Endodermal cell (in vitro differentiated cells): ENCODE measurements at regions not wholly inside any gene's neighbourhood (a gene's known extent, or its start where the extent isn't known, plus 50 kb on each side); places are given as distances from the start of the nearest gene placed in this dataset.

ENCODE experiments used
- DNase-seq: peaks from one replicate; pipeline ENCODE4 v3.0.0-alpha.2; 2017
- H3K27ac ChIP-seq: 2 replicates; pipeline ENCODE4 v1.5.1; 2013; ENCODE audit warnings: mild to moderate bottlenecking, low read depth, low read length, moderate library complexity
- H3K27me3 ChIP-seq: 2 replicates; pipeline ENCODE4 v1.6.1; 2013; ENCODE audit warnings: mild to moderate bottlenecking, low read length, moderate library complexity; ENCODE audit not compliant: insufficient read depth, control insufficient read depth, poor library complexity, severe bottlenecking
- H3K36me3 ChIP-seq: 2 replicates; pipeline ENCODE4 v1.7.0; 2013; ENCODE audit warnings: mild to moderate bottlenecking, low read length, moderate library complexity; ENCODE audit not compliant: control insufficient read depth, insufficient read depth
- H3K4me1 ChIP-seq: one replicate; pipeline ENCODE4 v1.7.0; 2013; ENCODE audit warnings: low read length; ENCODE audit not compliant: control insufficient read depth, insufficient read depth
- H3K4me3 ChIP-seq: 2 replicates; pipeline ENCODE4 v1.5.1; 2013; ENCODE audit warnings: mild to moderate bottlenecking, low read length, moderate library complexity
- H3K9ac ChIP-seq: 2 replicates; pipeline ENCODE4 v1.6.1; 2013; ENCODE audit warnings: mild to moderate bottlenecking, low read length, moderate library complexity; ENCODE audit not compliant: poor library complexity, severe bottlenecking; ENCODE audit errors: extremely low read depth
- H3K9me3 ChIP-seq: 2 replicates; pipeline ENCODE4 v1.6.1; 2013; ENCODE audit warnings: mild to moderate bottlenecking, low read length, moderate library complexity; ENCODE audit not compliant: control insufficient read depth
- H3K27ac Mint-ChIP-seq: 2 replicates; pipeline ENCODE4 v1.8.0; 2020; ENCODE audit warnings: mixed read lengths
- H3K27me3 Mint-ChIP-seq: 2 replicates; pipeline ENCODE4 v1.8.0; 2021; ENCODE audit warnings: mild to moderate bottlenecking, mixed read lengths; ENCODE audit not compliant: insufficient read depth
- H3K36me3 Mint-ChIP-seq: 2 replicates; pipeline ENCODE4 v1.8.0; 2020; ENCODE audit warnings: low read depth, mixed read lengths
- H3K4me1 Mint-ChIP-seq: 2 replicates; pipeline ENCODE4 v1.8.0; 2020; ENCODE audit warnings: mixed read lengths
- H3K4me3 Mint-ChIP-seq: 2 replicates; pipeline ENCODE4 v1.8.0; 2020; ENCODE audit warnings: mild to moderate bottlenecking, moderate library complexity, mixed read lengths
- H3K9me3 Mint-ChIP-seq: 2 replicates; pipeline ENCODE4 v1.8.0; 2020; ENCODE audit warnings: mild to moderate bottlenecking, mixed read lengths
- WGBS, 2 experiments: methylation state at CpG; one replicate each; pipeline versions ENCODE4 v1.1.5 to v1.1.7; 2013; ENCODE audit warnings: missing lambda C conversion rate in 2 of 2, mixed read lengths in 1 of 2; ENCODE audit not compliant: insufficient coverage in 1 of 2, insufficient read length in 1 of 2; 5-methylcytosine and 5-hydroxymethylcytosine counted together
- TF ChIP-seq, protein P1 (sequence below): fragments of 200-600 bp; sonication (generic); conservative IDR thresholded peaks from 2 replicates; pipeline ENCODE4 v1.5.0; 2021; ENCODE audit warnings: antibody characterized with exemption, mild to moderate bottlenecking

DNA sequence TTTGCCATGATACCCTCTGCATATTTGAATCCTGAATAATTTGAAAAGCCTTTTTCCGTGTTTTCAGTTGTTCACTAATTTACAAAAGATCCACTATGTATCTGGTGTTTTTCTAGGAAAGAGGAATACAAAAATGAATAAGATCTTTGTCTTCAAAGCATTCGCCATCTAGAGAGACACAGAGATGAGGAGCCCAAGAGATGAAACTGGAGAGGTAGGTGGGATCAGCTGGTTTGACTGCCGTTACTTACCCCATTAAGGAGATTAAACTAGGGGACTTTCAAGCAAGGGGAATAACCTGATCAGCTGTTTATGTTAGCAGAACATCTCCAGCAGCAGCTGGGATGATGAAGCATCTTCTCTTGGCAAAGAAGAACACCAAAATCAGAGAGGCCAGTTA lies 150.2 kb upstream of the SATB2 start:
- peaks cover 1% of the 10 kb centered on the region for H3K4me1 Mint-ChIP-seq
- no peaks in the 10 kb centered on the region for H3K9me3 Mint-ChIP-seq
- H3K36me3 ChIP-seq = no peaks in the 10 kb centered on the region
- peaks cover 19% of the 10 kb centered on the region for H3K27me3 Mint-ChIP-seq
- no peaks in the 10 kb centered on the region for H3K4me1 ChIP-seq
- no peak overlapping the region for H3K4me3 ChIP-seq
- no peaks in the 10 kb centered on the region for H3K9me3 ChIP-seq
- no peaks in the 10 kb centered on the region for H3K36me3 Mint-ChIP-seq
- peaks cover 15% of the 10 kb centered on the region for H3K27me3 ChIP-seq
- no peak overlapping the region for H3K27ac Mint-ChIP-seq
- no peak overlapping the region for H3K9ac ChIP-seq
- H3K4me3 Mint-ChIP-seq = no peak overlapping the region
- WGBS, 2 experiments = 91 to 100% methylated on average over 2 to 3 of the region's 3 CpGs
- no peak overlapping the region for H3K27ac ChIP-seq
- DNase-seq = no peak
- TF ChIP-seq, protein P1, sequence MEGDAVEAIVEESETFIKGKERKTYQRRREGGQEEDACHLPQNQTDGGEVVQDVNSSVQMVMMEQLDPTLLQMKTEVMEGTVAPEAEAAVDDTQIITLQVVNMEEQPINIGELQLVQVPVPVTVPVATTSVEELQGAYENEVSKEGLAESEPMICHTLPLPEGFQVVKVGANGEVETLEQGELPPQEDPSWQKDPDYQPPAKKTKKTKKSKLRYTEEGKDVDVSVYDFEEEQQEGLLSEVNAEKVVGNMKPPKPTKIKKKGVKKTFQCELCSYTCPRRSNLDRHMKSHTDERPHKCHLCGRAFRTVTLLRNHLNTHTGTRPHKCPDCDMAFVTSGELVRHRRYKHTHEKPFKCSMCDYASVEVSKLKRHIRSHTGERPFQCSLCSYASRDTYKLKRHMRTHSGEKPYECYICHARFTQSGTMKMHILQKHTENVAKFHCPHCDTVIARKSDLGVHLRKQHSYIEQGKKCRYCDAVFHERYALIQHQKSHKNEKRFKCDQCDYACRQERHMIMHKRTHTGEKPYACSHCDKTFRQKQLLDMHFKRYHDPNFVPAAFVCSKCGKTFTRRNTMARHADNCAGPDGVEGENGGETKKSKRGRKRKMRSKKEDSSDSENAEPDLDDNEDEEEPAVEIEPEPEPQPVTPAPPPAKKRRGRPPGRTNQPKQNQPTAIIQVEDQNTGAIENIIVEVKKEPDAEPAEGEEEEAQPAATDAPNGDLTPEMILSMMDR = no peak

DNA sequence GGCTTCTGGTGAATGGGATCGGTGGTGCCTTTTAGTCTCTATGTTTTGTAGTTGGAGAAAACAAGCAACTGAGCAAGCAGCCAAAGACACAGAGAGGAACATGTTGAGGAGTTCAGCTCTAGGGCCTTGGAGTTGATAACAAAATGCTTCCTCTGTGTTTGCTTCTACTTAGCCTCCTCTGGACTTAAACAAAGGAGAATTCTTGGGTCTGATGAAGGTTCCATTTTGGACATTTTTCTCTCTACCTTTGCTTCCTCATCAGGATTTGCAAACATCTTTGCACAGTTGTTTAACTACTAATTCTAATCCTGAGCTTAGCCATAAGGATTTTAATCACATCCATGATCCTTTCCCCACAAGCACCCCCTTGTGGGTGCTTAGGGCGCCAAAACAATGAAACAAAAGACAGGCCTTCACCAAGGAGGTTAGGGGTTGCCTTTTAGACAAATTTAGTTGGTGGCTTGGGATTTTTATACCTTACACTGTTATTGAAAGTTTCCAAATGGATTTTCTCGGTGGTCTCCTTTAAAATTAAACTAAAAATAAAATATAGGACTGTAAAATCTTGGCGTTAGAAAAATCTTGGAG lies 148.5 kb upstream of the SATB2 start:
- WGBS, 2 experiments = 70 to 100% methylated on average over 1 to 4 of the region's 4 CpGs
- no peak overlapping the region for H3K27ac ChIP-seq
- no peaks in the 10 kb centered on the region for H3K4me1 ChIP-seq
- DNase-seq = no peak
- Mint-ChIP-seq H3K4me1 (peaks cover 3% of the 10 kb centered on the region), H3K27me3 (peaks cover 29% of the 10 kb centered on the region), H3K36me3 (no peaks in the 10 kb centered on the region), H3K9me3 (no peaks in the 10 kb centered on the region), H3K27ac (no peak overlapping the region), H3K4me3 (no peak overlapping the region)
- no peak overlapping the region for H3K9ac ChIP-seq
- H3K36me3 ChIP-seq = no peaks in the 10 kb centered on the region
- TF ChIP-seq, protein P1 = peak; percentile 73
- no peaks in the 10 kb centered on the region for H3K9me3 ChIP-seq
- no peak overlapping the region for H3K4me3 ChIP-seq
- H3K27me3 ChIP-seq = peaks cover 18% of the 10 kb centered on the region

DNA sequence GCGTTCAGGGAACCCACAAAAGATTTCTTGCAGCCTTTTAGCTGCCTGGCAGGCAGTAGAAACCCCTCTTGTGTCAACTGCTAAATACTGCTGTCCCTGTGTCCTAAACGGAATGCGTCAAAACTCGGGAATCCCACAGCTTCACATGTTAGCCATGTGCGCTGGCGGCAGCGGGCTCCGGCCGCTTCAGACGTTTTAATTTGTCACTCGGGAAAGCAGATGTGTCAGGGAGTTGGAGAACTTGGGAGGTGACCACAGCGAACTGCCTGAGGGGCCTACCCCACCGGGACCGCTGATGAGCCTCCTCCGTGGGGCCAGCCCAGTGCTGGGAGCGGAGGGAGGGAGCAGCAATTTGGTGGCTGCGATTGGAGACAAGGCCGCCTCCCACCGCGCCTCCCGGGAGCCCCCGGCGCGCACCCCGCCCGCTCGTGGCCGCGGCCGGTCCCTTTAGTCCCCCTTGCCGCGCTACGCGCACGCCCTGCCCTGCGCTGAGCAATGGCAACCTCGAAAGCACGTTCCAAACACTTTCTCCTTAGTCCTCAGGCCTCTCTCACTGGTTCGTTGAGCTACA lies 146.1 kb upstream of the SATB2 start:
- peak overlapping the region; percentile 42 for H3K4me3 Mint-ChIP-seq
- Histone ChIP-seq H3K4me1 (no peaks in the 10 kb centered on the region), H3K9me3 (no peaks in the 10 kb centered on the region), H3K27ac (no peak overlapping the region), H3K36me3 (no peaks in the 10 kb centered on the region), H3K4me3 (no peak overlapping the region), H3K9ac (no peak overlapping the region), H3K27me3 (peaks cover 18% of the 10 kb centered on the region)
- no peak overlapping the region for H3K27ac Mint-ChIP-seq
- H3K27me3 Mint-ChIP-seq = peaks cover 36% of the 10 kb centered on the region
- TF ChIP-seq, protein P1 = no peak
- DNase-seq = peak; percentile 70
- 59 to 74% methylated on average over 34 to 39 of the region's 39 CpGs for WGBS, 2 experiments
- H3K4me1 Mint-ChIP-seq = peaks cover 3% of the 10 kb centered on the region
- H3K9me3 Mint-ChIP-seq = no peaks in the 10 kb centered on the region
- no peaks in the 10 kb centered on the region for H3K36me3 Mint-ChIP-seq
